IMR-90 (cell line): ENCODE measurements at regions not wholly inside any gene's neighbourhood (a gene's known extent, or its start where the extent isn't known, plus 50 kb on each side); places are given as distances from the start of the nearest gene placed in this dataset.

Experiments
- ATAC-seq: fragments of 200-7000 bp; cut with Tn5 transposase; 2 replicates; pipeline ENCODE4 v1.9.1; 2020; ENCODE audit warnings: low read depth, mild to moderate bottlenecking, moderate library complexity
- BruUV-seq: library from RNA; stranded (reverse); fragments of 400-500 nt; replicated peaks from 2 replicates; lab custom pipeline; 2021; lab: Mats Ljungman, UMichigan
- CTCF ChIA-PET: fragments of 300-600 bp; formaldehyde crosslinking; extraction: SDS; loops from one replicate; lab custom pipeline; 2021; ENCODE audit warnings: antibody characterized with exemption; lab: Yijun Ruan, JAX
- POLR2A ChIA-PET: fragments of 300-600 bp; sonication (Branson Sonifier 250); formaldehyde crosslinking; loops from one replicate; lab custom pipeline; 2022; ENCODE audit warnings: antibody characterized with exemption; ENCODE audit not compliant: unreplicated experiment; lab: Charles Lee
- DNase-seq: peaks from one replicate; pipeline ENCODE4 v3.0.0; 2013
- H2AFZ ChIP-seq: replicated peaks from 2 replicates; pipeline ENCODE3; 2013; ENCODE audit warnings: low read length, mild to moderate bottlenecking; ENCODE audit not compliant: poor library complexity
- H2AK5ac ChIP-seq: 2 replicates; pipeline ENCODE4 v1.6.1; 2013; ENCODE audit warnings: low read depth, low read length, inconsistent platforms
- H2AK9ac ChIP-seq: replicated peaks from 2 replicates; pipeline ENCODE3; 2013; ENCODE audit warnings: mild to moderate bottlenecking, low read depth, low read length, moderate library complexity; ENCODE audit not compliant: poor library complexity
- H2BK120ac ChIP-seq: 2 replicates; pipeline ENCODE4 v1.6.1; 2013; ENCODE audit warnings: low read depth, low read length, inconsistent platforms
- H2BK15ac ChIP-seq: 3 replicates; pipeline ENCODE4 v1.6.1; 2013; ENCODE audit warnings: low read depth, low read length, inconsistent platforms
- H2BK20ac ChIP-seq: 2 replicates; pipeline ENCODE4 v1.6.1; 2013; ENCODE audit warnings: low read depth, mild to moderate bottlenecking, inconsistent platforms, low read length, moderate library complexity
- H2BK5ac ChIP-seq: 2 replicates; pipeline ENCODE4 v1.6.1; 2013; ENCODE audit warnings: mild to moderate bottlenecking, low read depth, low read length, inconsistent platforms; ENCODE audit not compliant: poor library complexity, severe bottlenecking
- H3K14ac ChIP-seq: replicated peaks from 2 replicates; pipeline ENCODE4 v1.6.1; 2013; ENCODE audit warnings: low read depth, low read length, inconsistent platforms
- H3K18ac ChIP-seq: 2 replicates; pipeline ENCODE4 v1.6.1; 2013; ENCODE audit warnings: low read depth, low read length, control low read depth
- H3K23ac ChIP-seq: 2 replicates; pipeline ENCODE4 v1.6.1; 2013; ENCODE audit warnings: low read depth, low read length, inconsistent platforms
- H3K27ac ChIP-seq: 2 replicates; pipeline ENCODE4 v1.5.1; 2013; ENCODE audit warnings: mild to moderate bottlenecking, control low read depth, low read length; ENCODE audit not compliant: insufficient read depth
- H3K27me3 ChIP-seq: 2 replicates; pipeline ENCODE4 v1.6.1; 2013; ENCODE audit warnings: low read length; ENCODE audit not compliant: control insufficient read depth, insufficient read depth
- H3K36me3 ChIP-seq: 2 replicates; pipeline ENCODE4 v1.6.1; 2013; ENCODE audit warnings: low read length, mixed read lengths; ENCODE audit not compliant: control insufficient read depth, insufficient read depth
- H3K4ac ChIP-seq: 2 replicates; pipeline ENCODE4 v1.6.1; 2013; ENCODE audit warnings: low read depth, low read length, inconsistent platforms
- H3K4me1 ChIP-seq: 2 replicates; pipeline ENCODE4 v1.6.1; 2013; ENCODE audit warnings: low read length, mixed read lengths; ENCODE audit not compliant: control insufficient read depth, insufficient read depth
- H3K4me2 ChIP-seq: 2 replicates; pipeline ENCODE4 v1.6.1; 2013; ENCODE audit warnings: low read depth, mild to moderate bottlenecking, control low read depth, low read length, moderate library complexity
- H3K4me3 ChIP-seq: 2 replicates; pipeline ENCODE4 v1.5.1; 2013; ENCODE audit warnings: low read depth, mild to moderate bottlenecking, control low read depth, low read length, moderate library complexity; ENCODE audit not compliant: insufficient read depth
- H3K56ac ChIP-seq: 2 replicates; pipeline ENCODE4 v1.6.1; 2013; ENCODE audit warnings: low read length, inconsistent platforms; ENCODE audit not compliant: insufficient read depth; ENCODE audit errors: extremely low read depth
- H3K79me1 ChIP-seq, 2 experiments: 2 replicates each; pipeline ENCODE4 v1.6.1; 2013; ENCODE audit warnings: low read length in 2 of 2, inconsistent platforms in 1 of 2, low read depth in 1 of 2
- H3K9ac ChIP-seq: 2 replicates; pipeline ENCODE4 v1.6.1; 2013; ENCODE audit warnings: low read depth, low read length, control low read depth
- H3K9me1 ChIP-seq: 2 replicates; pipeline ENCODE4 v1.6.1; 2013; ENCODE audit warnings: low read length, inconsistent platforms; ENCODE audit not compliant: insufficient read depth
- H3K9me3 ChIP-seq: 2 replicates; pipeline ENCODE4 v1.6.1; 2013; ENCODE audit warnings: low read length; ENCODE audit not compliant: control insufficient read depth, insufficient read depth
- H4K20me1 ChIP-seq: 2 replicates; pipeline ENCODE4 v1.6.1; 2013; ENCODE audit warnings: low read length, inconsistent platforms; ENCODE audit not compliant: insufficient read depth
- H4K5ac ChIP-seq: 2 replicates; pipeline ENCODE4 v1.6.1; 2013; ENCODE audit warnings: mild to moderate bottlenecking, low read depth, low read length, control low read depth
- H4K8ac ChIP-seq, 2 experiments: 2 replicates each; pipeline ENCODE4 v1.6.1; 2013; ENCODE audit warnings: low read depth in 2 of 2, low read length in 2 of 2, control low read depth in 1 of 2, inconsistent platforms in 1 of 2
- H4K91ac ChIP-seq: 2 replicates; pipeline ENCODE4 v1.6.1; 2013; ENCODE audit warnings: low read depth, low read length, inconsistent platforms; ENCODE audit not compliant: insufficient read depth
- CHD1 ChIP-seq: IDR thresholded peaks from 2 replicates; pipeline ENCODE4 v1.6.1; 2012; ENCODE audit warnings: low read depth, low read length, improper control_type of control experiment
- MAZ ChIP-seq: IDR thresholded peaks from 2 replicates; pipeline ENCODE4 v1.6.1; 2012; ENCODE audit warnings: low read depth, mild to moderate bottlenecking, low read length, improper control_type of control experiment, moderate library complexity, borderline replicate concordance
- POLR2A ChIP-seq: IDR thresholded peaks from 2 replicates; pipeline ENCODE4 v1.6.1; 2012; ENCODE audit warnings: mild to moderate bottlenecking, low read depth, low read length
- RAD21 ChIP-seq: IDR thresholded peaks from 2 replicates; pipeline ENCODE4 v1.6.1; 2012; ENCODE audit warnings: low read length, improper control_type of control experiment
- RCOR1 ChIP-seq: IDR thresholded peaks from 2 replicates; pipeline ENCODE4 v1.6.1; 2012; ENCODE audit warnings: mild to moderate bottlenecking, low read length, improper control_type of control experiment; ENCODE audit not compliant: insufficient replicate concordance
- WGBS, 2 experiments: methylation state at CpG; one replicate each; pipeline versions ENCODE4 v1.1.5 to v1.1.7; 2013; ENCODE audit warnings: missing lambda C conversion rate in 2 of 2; ENCODE audit not compliant: insufficient read length in 1 of 2; ENCODE audit errors: extremely low coverage in 2 of 2; 5-methylcytosine and 5-hydroxymethylcytosine counted together
- dilution Hi-C: fragments of 300-500 bp; cut with HindIII; formaldehyde crosslinking; loops from one replicate; pipeline ENCODE4 v1.14.3; 2018; ENCODE audit warnings: low sequenced_read_pairs; ENCODE audit not compliant: unreplicated experiment
- in situ Hi-C: fragments of 300-500 bp; cut with MboI; formaldehyde crosslinking; loops from 3 replicates; pipeline ENCODE4 v1.14.3; 2019; ENCODE audit warnings: low sequenced_read_pairs, inconsistent platforms, mixed read lengths
- intact Hi-C: fragments of 100-400 bp; cut with micrococcal nuclease; formaldehyde crosslinking; loops from 2 replicates; pipeline ENCODE4 v1.10.0; 2022

DNA sequence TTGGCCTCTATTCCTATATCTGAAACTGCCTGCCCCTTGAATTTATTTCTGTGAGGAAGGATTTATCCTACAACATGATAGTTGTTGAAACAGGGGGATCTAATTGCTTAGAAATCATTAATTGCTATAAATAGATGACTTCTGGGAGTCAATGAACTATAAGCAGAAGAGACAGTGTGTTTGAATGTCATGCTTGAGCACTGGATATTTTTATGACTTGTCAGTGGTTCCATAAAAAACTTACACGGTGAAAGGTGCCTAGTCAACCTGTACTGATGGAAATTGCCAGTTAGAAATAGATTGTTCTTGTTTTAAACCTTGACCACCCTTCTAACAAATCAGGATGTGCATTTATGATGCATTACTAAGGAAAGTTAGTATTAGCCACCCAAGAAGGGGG, 306.9 kb upstream of the PPARGC1A start:
- H4K8ac ChIP-seq = no peak overlapping the region
- BruUV-seq = no TSS peak
- no peaks in the 10 kb centered on the region for H3K79me1 ChIP-seq
- ChIA-PET CTCF (no interaction called here), POLR2A (no interaction called here)
- H3K18ac ChIP-seq = no peak overlapping the region
- intact Hi-C loops (no loop called here), in situ Hi-C loops (no loop called here), dilution Hi-C loops (no loop called here)
- no peak overlapping the region for H3K56ac ChIP-seq
- no peak overlapping the region for H2BK15ac ChIP-seq
- H2AFZ ChIP-seq = no peak overlapping the region
- H2AK9ac ChIP-seq = no peak overlapping the region
- no peak overlapping the region for H3K14ac ChIP-seq
- TF ChIP-seq RCOR1 = no peak
- TF ChIP-seq MAZ = no peak
- TF ChIP-seq RAD21 = no peak
- no peak for TF ChIP-seq POLR2A
- no peak for TF ChIP-seq CHD1
- no peak overlapping the region for H4K5ac ChIP-seq
- no peaks in the 10 kb centered on the region; the same call in 1 of the 2 replicates for H3K27me3 ChIP-seq
- H3K4me3 ChIP-seq = no peak overlapping the region
- no peak overlapping the region for H3K27ac ChIP-seq
- H2BK5ac ChIP-seq = no peak overlapping the region
- H3K23ac ChIP-seq = no peak overlapping the region
- no peaks in the 10 kb centered on the region for H3K36me3 ChIP-seq
- H4K91ac ChIP-seq = no peak overlapping the region
- ATAC-seq (no peak), DNase-seq (no peak)
- peaks cover 7% of the 10 kb centered on the region; the same call in 1 of the 2 replicates for H3K9me1 ChIP-seq
- no peak overlapping the region for H2BK120ac ChIP-seq
- H2AK5ac ChIP-seq = no peak overlapping the region
- H3K4me1 ChIP-seq = peaks cover 9% of the 10 kb centered on the region
- H4K20me1 ChIP-seq = no peaks in the 10 kb centered on the region
- no peak overlapping the region for H3K4ac ChIP-seq
- no peak overlapping the region for H3K9ac ChIP-seq
- no peaks in the 10 kb centered on the region for H3K9me3 ChIP-seq
- no peak overlapping the region for H2BK20ac ChIP-seq
- WGBS, 2 experiments = no CpG with 5 or more reads among the region's 1 CpG
- H3K4me2 ChIP-seq = no peak overlapping the region
